GM12878 (cell line): ENCODE measurements at regions not wholly inside any gene's neighbourhood (a gene's known extent, or its start where the extent isn't known, plus 50 kb on each side); places are given as distances from the start of the nearest gene placed in this dataset.

ENCODE experiments used
- PAX8 ChIP-seq: fragments of 450-650 bp; IDR thresholded peaks from 2 replicates; pipeline ENCODE4 v1.6.1; 2017; ENCODE audit warnings: mild to moderate bottlenecking, moderate library complexity
- RAD51 ChIP-seq: fragments of 450-650 bp; IDR thresholded peaks from 2 replicates; pipeline ENCODE4 v1.6.1; 2016; ENCODE audit warnings: moderate library complexity, mild to moderate bottlenecking, inconsistent platforms
- TF ChIP-seq, protein P1 (sequence below): IDR thresholded peaks from 2 replicates; pipeline ENCODE4 v1.6.1; 2012; ENCODE audit warnings: improper control_type of control experiment, low read depth, low read length; ENCODE audit not compliant: insufficient replicate concordance
- TF ChIP-seq, protein P2 (sequence below): IDR thresholded peaks from 2 replicates; pipeline ENCODE4 v1.6.1; 2011; ENCODE audit warnings: mild to moderate bottlenecking, low read depth, low read length, moderate library complexity; ENCODE audit not compliant: insufficient replicate concordance
- TF ChIP-seq, protein P3 (sequence below): fragments of 450-650 bp; formaldehyde crosslinking; IDR thresholded peaks from 2 replicates; pipeline ENCODE4 v1.5.0; 2022; ENCODE audit warnings: mild to moderate bottlenecking, missing genetic modification characterization

DNA sequence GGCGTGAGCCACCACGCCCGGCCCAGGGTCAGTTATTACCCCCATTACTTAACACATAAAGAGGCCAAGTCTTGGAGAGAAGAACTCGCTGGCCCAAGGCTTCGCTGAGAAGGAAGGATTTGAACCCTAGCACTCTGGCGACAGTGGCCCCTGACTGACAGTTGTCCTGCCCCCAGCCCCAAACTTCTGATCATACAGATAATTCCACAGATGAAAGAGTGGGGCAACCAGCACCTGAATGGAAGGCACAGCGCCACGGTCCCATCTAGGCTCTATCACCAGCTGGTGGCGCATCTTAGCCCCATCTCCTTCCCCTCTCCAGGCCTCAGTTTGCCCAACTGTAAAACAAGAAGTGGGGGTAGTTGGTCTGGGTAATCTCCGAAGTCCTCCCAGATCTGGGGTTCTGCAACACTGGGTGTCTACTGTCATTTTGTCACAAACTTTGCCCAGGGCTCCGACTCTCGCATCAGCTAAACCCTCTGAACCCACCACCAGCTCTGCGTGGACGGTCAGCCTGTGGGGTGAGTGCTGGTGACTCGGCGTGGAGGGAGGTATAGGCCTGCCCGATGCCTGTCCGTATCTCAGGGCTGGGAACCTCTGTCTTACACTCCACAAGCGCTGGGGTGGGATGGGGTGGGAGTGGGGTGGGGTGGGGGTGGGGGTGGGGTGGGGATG lies 209.3 kb downstream of the C9orf50 start (continued):
- TF ChIP-seq, protein P1, sequence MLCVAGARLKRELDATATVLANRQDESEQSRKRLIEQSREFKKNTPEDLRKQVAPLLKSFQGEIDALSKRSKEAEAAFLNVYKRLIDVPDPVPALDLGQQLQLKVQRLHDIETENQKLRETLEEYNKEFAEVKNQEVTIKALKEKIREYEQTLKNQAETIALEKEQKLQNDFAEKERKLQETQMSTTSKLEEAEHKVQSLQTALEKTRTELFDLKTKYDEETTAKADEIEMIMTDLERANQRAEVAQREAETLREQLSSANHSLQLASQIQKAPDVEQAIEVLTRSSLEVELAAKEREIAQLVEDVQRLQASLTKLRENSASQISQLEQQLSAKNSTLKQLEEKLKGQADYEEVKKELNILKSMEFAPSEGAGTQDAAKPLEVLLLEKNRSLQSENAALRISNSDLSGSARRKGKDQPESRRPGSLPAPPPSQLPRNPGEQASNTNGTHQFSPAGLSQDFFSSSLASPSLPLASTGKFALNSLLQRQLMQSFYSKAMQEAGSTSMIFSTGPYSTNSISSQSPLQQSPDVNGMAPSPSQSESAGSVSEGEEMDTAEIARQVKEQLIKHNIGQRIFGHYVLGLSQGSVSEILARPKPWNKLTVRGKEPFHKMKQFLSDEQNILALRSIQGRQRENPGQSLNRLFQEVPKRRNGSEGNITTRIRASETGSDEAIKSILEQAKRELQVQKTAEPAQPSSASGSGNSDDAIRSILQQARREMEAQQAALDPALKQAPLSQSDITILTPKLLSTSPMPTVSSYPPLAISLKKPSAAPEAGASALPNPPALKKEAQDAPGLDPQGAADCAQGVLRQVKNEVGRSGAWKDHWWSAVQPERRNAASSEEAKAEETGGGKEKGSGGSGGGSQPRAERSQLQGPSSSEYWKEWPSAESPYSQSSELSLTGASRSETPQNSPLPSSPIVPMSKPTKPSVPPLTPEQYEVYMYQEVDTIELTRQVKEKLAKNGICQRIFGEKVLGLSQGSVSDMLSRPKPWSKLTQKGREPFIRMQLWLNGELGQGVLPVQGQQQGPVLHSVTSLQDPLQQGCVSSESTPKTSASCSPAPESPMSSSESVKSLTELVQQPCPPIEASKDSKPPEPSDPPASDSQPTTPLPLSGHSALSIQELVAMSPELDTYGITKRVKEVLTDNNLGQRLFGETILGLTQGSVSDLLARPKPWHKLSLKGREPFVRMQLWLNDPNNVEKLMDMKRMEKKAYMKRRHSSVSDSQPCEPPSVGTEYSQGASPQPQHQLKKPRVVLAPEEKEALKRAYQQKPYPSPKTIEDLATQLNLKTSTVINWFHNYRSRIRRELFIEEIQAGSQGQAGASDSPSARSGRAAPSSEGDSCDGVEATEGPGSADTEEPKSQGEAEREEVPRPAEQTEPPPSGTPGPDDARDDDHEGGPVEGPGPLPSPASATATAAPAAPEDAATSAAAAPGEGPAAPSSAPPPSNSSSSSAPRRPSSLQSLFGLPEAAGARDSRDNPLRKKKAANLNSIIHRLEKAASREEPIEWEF: no peak
- no peak for TF ChIP-seq PAX8
- no peak for TF ChIP-seq RAD51
- TF ChIP-seq, protein P2, sequence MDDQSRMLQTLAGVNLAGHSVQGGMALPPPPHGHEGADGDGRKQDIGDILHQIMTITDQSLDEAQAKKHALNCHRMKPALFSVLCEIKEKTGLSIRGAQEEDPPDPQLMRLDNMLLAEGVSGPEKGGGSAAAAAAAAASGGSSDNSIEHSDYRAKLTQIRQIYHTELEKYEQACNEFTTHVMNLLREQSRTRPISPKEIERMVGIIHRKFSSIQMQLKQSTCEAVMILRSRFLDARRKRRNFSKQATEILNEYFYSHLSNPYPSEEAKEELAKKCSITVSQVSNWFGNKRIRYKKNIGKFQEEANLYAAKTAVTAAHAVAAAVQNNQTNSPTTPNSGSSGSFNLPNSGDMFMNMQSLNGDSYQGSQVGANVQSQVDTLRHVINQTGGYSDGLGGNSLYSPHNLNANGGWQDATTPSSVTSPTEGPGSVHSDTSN: no peak
- TF ChIP-seq, protein P3, sequence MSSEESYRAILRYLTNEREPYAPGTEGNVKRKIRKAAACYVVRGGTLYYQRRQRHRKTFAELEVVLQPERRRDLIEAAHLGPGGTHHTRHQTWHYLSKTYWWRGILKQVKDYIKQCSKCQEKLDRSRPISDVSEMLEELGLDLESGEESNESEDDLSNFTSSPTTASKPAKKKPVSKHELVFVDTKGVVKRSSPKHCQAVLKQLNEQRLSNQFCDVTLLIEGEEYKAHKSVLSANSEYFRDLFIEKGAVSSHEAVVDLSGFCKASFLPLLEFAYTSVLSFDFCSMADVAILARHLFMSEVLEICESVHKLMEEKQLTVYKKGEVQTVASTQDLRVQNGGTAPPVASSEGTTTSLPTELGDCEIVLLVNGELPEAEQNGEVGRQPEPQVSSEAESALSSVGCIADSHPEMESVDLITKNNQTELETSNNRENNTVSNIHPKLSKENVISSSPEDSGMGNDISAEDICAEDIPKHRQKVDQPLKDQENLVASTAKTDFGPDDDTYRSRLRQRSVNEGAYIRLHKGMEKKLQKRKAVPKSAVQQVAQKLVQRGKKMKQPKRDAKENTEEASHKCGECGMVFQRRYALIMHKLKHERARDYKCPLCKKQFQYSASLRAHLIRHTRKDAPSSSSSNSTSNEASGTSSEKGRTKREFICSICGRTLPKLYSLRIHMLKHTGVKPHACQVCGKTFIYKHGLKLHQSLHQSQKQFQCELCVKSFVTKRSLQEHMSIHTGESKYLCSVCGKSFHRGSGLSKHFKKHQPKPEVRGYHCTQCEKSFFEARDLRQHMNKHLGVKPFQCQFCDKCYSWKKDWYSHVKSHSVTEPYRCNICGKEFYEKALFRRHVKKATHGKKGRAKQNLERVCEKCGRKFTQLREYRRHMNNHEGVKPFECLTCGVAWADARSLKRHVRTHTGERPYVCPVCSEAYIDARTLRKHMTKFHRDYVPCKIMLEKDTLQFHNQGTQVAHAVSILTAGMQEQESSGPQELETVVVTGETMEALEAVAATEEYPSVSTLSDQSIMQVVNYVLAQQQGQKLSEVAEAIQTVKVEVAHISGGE (CRISPR knock-in tag): no peak
